OCI-LY3 (cell line): ENCODE measurements at regions not wholly inside any gene's neighbourhood (a gene's known extent, or its start where the extent isn't known, plus 50 kb on each side); places are given as distances from the start of the nearest gene placed in this dataset.

ENCODE experiments used
- H2AFZ ChIP-seq: fragments of 200-600, 300-600 bp; shearing (Covaris generic); 2 replicates; pipeline ENCODE4 v1.6.0; 2014; ENCODE audit warnings: antibody characterized with exemption, low read depth, low read length
- H3K27ac ChIP-seq: fragments of 200-600, 300-600 bp; sonication (generic); 2 replicates; pipeline ENCODE4 v1.5.1; 2014; ENCODE audit warnings: mild to moderate bottlenecking, low read length, moderate library complexity, mixed read lengths
- H3K27me3 ChIP-seq: fragments of 200-600, 300-600 bp; sonication (generic); 2 replicates; pipeline ENCODE4 v1.6.1; 2014; ENCODE audit warnings: low read depth, low read length, mixed read lengths
- H3K36me3 ChIP-seq: fragments of 200-600, 300-600 bp; sonication (generic); replicated peaks from 2 replicates; pipeline ENCODE3; 2014; ENCODE audit warnings: low read depth, low read length, mixed read lengths
- H3K4me1 ChIP-seq: fragments of 300-600, 200-600 bp; sonication (generic); 2 replicates; pipeline ENCODE4 v1.6.1; 2014; ENCODE audit warnings: low read length, mixed read lengths
- H3K4me2 ChIP-seq: fragments of 200-600, 300-600 bp; sonication (generic); 2 replicates; pipeline ENCODE4 v1.6.1; 2014; ENCODE audit warnings: low read length, mixed read lengths
- H3K4me3 ChIP-seq: fragments of 300-600, 200-600 bp; sonication (generic); 2 replicates; pipeline ENCODE4 v1.5.1; 2014; ENCODE audit warnings: antibody characterized with exemption, mild to moderate bottlenecking, low read length, moderate library complexity
- H3K79me2 ChIP-seq: fragments of 300-600, 200-600 bp; shearing (Covaris generic); 2 replicates; pipeline ENCODE4 v1.6.1; 2014; ENCODE audit warnings: mild to moderate bottlenecking, low read length, mixed read lengths
- H3K9ac ChIP-seq: fragments of 300-600, 200-600 bp; shearing (Covaris generic); 2 replicates; pipeline ENCODE4 v1.6.0; 2014; ENCODE audit warnings: mild to moderate bottlenecking, low read length, moderate library complexity
- H3K9me3 ChIP-seq: fragments of 200-600, 300-600 bp; shearing (Covaris generic); 2 replicates; pipeline ENCODE4 v1.6.1; 2014; ENCODE audit warnings: low read length, mixed read lengths; ENCODE audit not compliant: insufficient read depth
- H4K20me1 ChIP-seq: fragments of 200-600, 300-600 bp; sonication (generic); 2 replicates; pipeline ENCODE4 v1.6.1; 2016; ENCODE audit warnings: low read length, mixed read lengths; ENCODE audit not compliant: insufficient read depth
- CTCF ChIP-seq: fragments of 200-600, 300-600 bp; sonication (generic); IDR thresholded peaks from 2 replicates; pipeline ENCODE4 v1.5.1; 2014; ENCODE audit warnings: antibody characterized with exemption, low read length, low read depth
- EZH2phosphoT487 ChIP-seq: fragments of 200-600 bp; shearing (Covaris generic); IDR thresholded peaks from 2 replicates; pipeline ENCODE4 v1.6.1; 2018; ENCODE audit warnings: antibody characterized with exemption, mixed run types, low read depth

- no peaks in the 10 kb centered on the region for H3K79me2 ChIP-seq
- no peak overlapping the region for H3K27ac ChIP-seq
- TF ChIP-seq CTCF (no peak), EZH2phosphoT487 (no peak)
- no peaks in the 10 kb centered on the region for H3K36me3 ChIP-seq
- no peak overlapping the region for H3K4me3 ChIP-seq
- no peak overlapping the region for H3K4me2 ChIP-seq
- no peak overlapping the region for H3K9ac ChIP-seq
- no peaks in the 10 kb centered on the region for H3K4me1 ChIP-seq
- no peaks in the 10 kb centered on the region for H3K27me3 ChIP-seq
- H2AFZ ChIP-seq = no peak overlapping the region
- H3K9me3 ChIP-seq = no peaks in the 10 kb centered on the region
- no peaks in the 10 kb centered on the region for H4K20me1 ChIP-seq
These were observed 211.1 kb upstream of the SFSWAP start for GRCh38 chr12:131499864-131500190.

DNA sequence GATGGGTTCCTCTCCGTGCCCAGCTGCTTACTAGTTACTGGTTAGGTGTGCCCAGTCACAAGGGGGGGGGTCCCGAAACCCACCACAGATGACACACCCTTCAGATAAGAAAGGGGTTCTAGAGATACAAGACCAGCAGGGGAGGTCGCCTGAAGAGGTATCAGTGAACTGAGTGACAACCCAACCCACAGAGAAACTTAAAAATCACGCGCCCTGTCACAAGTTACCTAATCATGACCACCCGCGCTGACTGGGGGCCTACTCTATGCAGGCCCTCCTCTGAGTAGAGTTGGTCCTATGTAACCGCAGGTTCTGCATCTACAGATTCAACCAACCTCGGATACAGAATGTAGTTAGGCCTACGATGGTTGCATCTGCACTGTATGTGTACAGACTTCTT, 210.3 kb upstream of the SFSWAP start:
- Histone ChIP-seq H3K4me3 (no peak overlapping the region), H3K27me3 (no peaks in the 10 kb centered on the region), H2AFZ (no peak overlapping the region), H3K36me3 (no peaks in the 10 kb centered on the region), H3K9me3 (no peaks in the 10 kb centered on the region), H4K20me1 (no peaks in the 10 kb centered on the region), H3K79me2 (no peaks in the 10 kb centered on the region), H3K4me1 (no peaks in the 10 kb centered on the region), H3K27ac (no peak overlapping the region), H3K4me2 (no peak overlapping the region), H3K9ac (no peak overlapping the region)
- no peak for TF ChIP-seq EZH2phosphoT487
- no peak for TF ChIP-seq CTCF

GRCh38 chr12:131505561-131505960, 205.3 kb upstream of the SFSWAP start:
- no peak overlapping the region for H2AFZ ChIP-seq
- no peak overlapping the region for H3K27ac ChIP-seq
- H3K27me3 ChIP-seq = peaks cover 7% of the 10 kb centered on the region
- H3K4me2 ChIP-seq = no peak overlapping the region
- no peaks in the 10 kb centered on the region for H3K4me1 ChIP-seq
- no peaks in the 10 kb centered on the region for H3K9me3 ChIP-seq
- H3K9ac ChIP-seq = no peak overlapping the region
- no peak overlapping the region for H3K4me3 ChIP-seq
- H4K20me1 ChIP-seq = no peaks in the 10 kb centered on the region
- no peaks in the 10 kb centered on the region for H3K36me3 ChIP-seq
- no peaks in the 10 kb centered on the region for H3K79me2 ChIP-seq
- TF ChIP-seq EZH2phosphoT487 (no peak), CTCF (no peak)

- Histone ChIP-seq H3K79me2 (no peaks in the 10 kb centered on the region), H4K20me1 (no peaks in the 10 kb centered on the region), H3K9ac (no peak overlapping the region), H3K4me1 (peaks cover 4% of the 10 kb centered on the region; the same call in 1 of the 2 replicates), H3K36me3 (no peaks in the 10 kb centered on the region), H3K27me3 (peaks cover 7% of the 10 kb centered on the region), H2AFZ (no peak overlapping the region), H3K27ac (no peak overlapping the region), H3K4me2 (no peak overlapping the region), H3K4me3 (no peak overlapping the region), H3K9me3 (no peaks in the 10 kb centered on the region)
- TF ChIP-seq CTCF = no peak
- TF ChIP-seq EZH2phosphoT487 = no peak
These were observed 204.5 kb upstream of the SFSWAP start for GRCh38 chr12:131506426-131506825.
